IMR-90 (cell line): ENCODE measurements at regions not wholly inside any gene's neighbourhood (a gene's known extent, or its start where the extent isn't known, plus 50 kb on each side); places are given as distances from the start of the nearest gene placed in this dataset.

Source experiments
- ATAC-seq: fragments of 200-7000 bp; cut with Tn5 transposase; 2 replicates; pipeline ENCODE4 v1.9.1; 2020; ENCODE audit warnings: low read depth, mild to moderate bottlenecking, moderate library complexity
- BruUV-seq: library from RNA; stranded (reverse); fragments of 400-500 nt; replicated peaks from 2 replicates; lab custom pipeline; 2021; lab: Mats Ljungman, UMichigan
- CTCF ChIA-PET: fragments of 300-600 bp; formaldehyde crosslinking; extraction: SDS; loops from one replicate; lab custom pipeline; 2021; ENCODE audit warnings: antibody characterized with exemption; lab: Yijun Ruan, JAX
- POLR2A ChIA-PET: fragments of 300-600 bp; sonication (Branson Sonifier 250); formaldehyde crosslinking; loops from one replicate; lab custom pipeline; 2022; ENCODE audit warnings: antibody characterized with exemption; ENCODE audit not compliant: unreplicated experiment; lab: Charles Lee
- DNase-seq: peaks from one replicate; pipeline ENCODE4 v3.0.0; 2013
- H2AFZ ChIP-seq: replicated peaks from 2 replicates; pipeline ENCODE3; 2013; ENCODE audit warnings: low read length, mild to moderate bottlenecking; ENCODE audit not compliant: poor library complexity
- H2AK5ac ChIP-seq: 2 replicates; pipeline ENCODE4 v1.6.1; 2013; ENCODE audit warnings: low read depth, low read length, inconsistent platforms
- H2AK9ac ChIP-seq: replicated peaks from 2 replicates; pipeline ENCODE3; 2013; ENCODE audit warnings: mild to moderate bottlenecking, low read depth, low read length, moderate library complexity; ENCODE audit not compliant: poor library complexity
- H2BK120ac ChIP-seq: 2 replicates; pipeline ENCODE4 v1.6.1; 2013; ENCODE audit warnings: low read depth, low read length, inconsistent platforms
- H2BK15ac ChIP-seq: 3 replicates; pipeline ENCODE4 v1.6.1; 2013; ENCODE audit warnings: low read depth, low read length, inconsistent platforms
- H2BK20ac ChIP-seq: 2 replicates; pipeline ENCODE4 v1.6.1; 2013; ENCODE audit warnings: low read depth, mild to moderate bottlenecking, inconsistent platforms, low read length, moderate library complexity
- H2BK5ac ChIP-seq: 2 replicates; pipeline ENCODE4 v1.6.1; 2013; ENCODE audit warnings: mild to moderate bottlenecking, low read depth, low read length, inconsistent platforms; ENCODE audit not compliant: poor library complexity, severe bottlenecking
- H3K14ac ChIP-seq: replicated peaks from 2 replicates; pipeline ENCODE4 v1.6.1; 2013; ENCODE audit warnings: low read depth, low read length, inconsistent platforms
- H3K18ac ChIP-seq: 2 replicates; pipeline ENCODE4 v1.6.1; 2013; ENCODE audit warnings: low read depth, low read length, control low read depth
- H3K23ac ChIP-seq: 2 replicates; pipeline ENCODE4 v1.6.1; 2013; ENCODE audit warnings: low read depth, low read length, inconsistent platforms
- H3K27ac ChIP-seq: 2 replicates; pipeline ENCODE4 v1.5.1; 2013; ENCODE audit warnings: mild to moderate bottlenecking, control low read depth, low read length; ENCODE audit not compliant: insufficient read depth
- H3K27me3 ChIP-seq: 2 replicates; pipeline ENCODE4 v1.6.1; 2013; ENCODE audit warnings: low read length; ENCODE audit not compliant: control insufficient read depth, insufficient read depth
- H3K36me3 ChIP-seq: 2 replicates; pipeline ENCODE4 v1.6.1; 2013; ENCODE audit warnings: low read length, mixed read lengths; ENCODE audit not compliant: control insufficient read depth, insufficient read depth
- H3K4ac ChIP-seq: 2 replicates; pipeline ENCODE4 v1.6.1; 2013; ENCODE audit warnings: low read depth, low read length, inconsistent platforms
- H3K4me1 ChIP-seq: 2 replicates; pipeline ENCODE4 v1.6.1; 2013; ENCODE audit warnings: low read length, mixed read lengths; ENCODE audit not compliant: control insufficient read depth, insufficient read depth
- H3K4me2 ChIP-seq: 2 replicates; pipeline ENCODE4 v1.6.1; 2013; ENCODE audit warnings: low read depth, mild to moderate bottlenecking, control low read depth, low read length, moderate library complexity
- H3K4me3 ChIP-seq: 2 replicates; pipeline ENCODE4 v1.5.1; 2013; ENCODE audit warnings: low read depth, mild to moderate bottlenecking, control low read depth, low read length, moderate library complexity; ENCODE audit not compliant: insufficient read depth
- H3K56ac ChIP-seq: 2 replicates; pipeline ENCODE4 v1.6.1; 2013; ENCODE audit warnings: low read length, inconsistent platforms; ENCODE audit not compliant: insufficient read depth; ENCODE audit errors: extremely low read depth
- H3K79me1 ChIP-seq, 2 experiments: 2 replicates each; pipeline ENCODE4 v1.6.1; 2013; ENCODE audit warnings: low read length in 2 of 2, inconsistent platforms in 1 of 2, low read depth in 1 of 2
- H3K9ac ChIP-seq: 2 replicates; pipeline ENCODE4 v1.6.1; 2013; ENCODE audit warnings: low read depth, low read length, control low read depth
- H3K9me1 ChIP-seq: 2 replicates; pipeline ENCODE4 v1.6.1; 2013; ENCODE audit warnings: low read length, inconsistent platforms; ENCODE audit not compliant: insufficient read depth
- H3K9me3 ChIP-seq: 2 replicates; pipeline ENCODE4 v1.6.1; 2013; ENCODE audit warnings: low read length; ENCODE audit not compliant: control insufficient read depth, insufficient read depth
- H4K20me1 ChIP-seq: 2 replicates; pipeline ENCODE4 v1.6.1; 2013; ENCODE audit warnings: low read length, inconsistent platforms; ENCODE audit not compliant: insufficient read depth
- H4K5ac ChIP-seq: 2 replicates; pipeline ENCODE4 v1.6.1; 2013; ENCODE audit warnings: mild to moderate bottlenecking, low read depth, low read length, control low read depth
- H4K8ac ChIP-seq, 2 experiments: 2 replicates each; pipeline ENCODE4 v1.6.1; 2013; ENCODE audit warnings: low read depth in 2 of 2, low read length in 2 of 2, control low read depth in 1 of 2, inconsistent platforms in 1 of 2
- H4K91ac ChIP-seq: 2 replicates; pipeline ENCODE4 v1.6.1; 2013; ENCODE audit warnings: low read depth, low read length, inconsistent platforms; ENCODE audit not compliant: insufficient read depth
- BHLHE40 ChIP-seq: fragments of 150-350 bp; IDR thresholded peaks from 2 replicates; pipeline ENCODE4 v1.6.1; 2016; ENCODE audit warnings: mild to moderate bottlenecking, low read depth, low read length
- CEBPB ChIP-seq: IDR thresholded peaks from 2 replicates; pipeline ENCODE4 v1.6.1; 2012; ENCODE audit warnings: low read depth, low read length, improper control_type of control experiment
- CHD1 ChIP-seq: IDR thresholded peaks from 2 replicates; pipeline ENCODE4 v1.6.1; 2012; ENCODE audit warnings: low read depth, low read length, improper control_type of control experiment
- FOS ChIP-seq: fragments of 150-350 bp; IDR thresholded peaks from 2 replicates; pipeline ENCODE4 v1.6.1; 2016; ENCODE audit warnings: low read depth, low read length
- MAFK ChIP-seq: IDR thresholded peaks from 2 replicates; pipeline ENCODE4 v1.6.1; 2012; ENCODE audit warnings: low read depth, low read length, improper control_type of control experiment
- MAZ ChIP-seq: IDR thresholded peaks from 2 replicates; pipeline ENCODE4 v1.6.1; 2012; ENCODE audit warnings: low read depth, mild to moderate bottlenecking, low read length, improper control_type of control experiment, moderate library complexity, borderline replicate concordance
- MXI1 ChIP-seq: IDR thresholded peaks from 2 replicates; pipeline ENCODE4 v1.6.1; 2012; ENCODE audit warnings: low read depth, mild to moderate bottlenecking, low read length, moderate library complexity, borderline replicate concordance
- NFE2L2 ChIP-seq: fragments of 150-350 bp; IDR thresholded peaks from 2 replicates; pipeline ENCODE4 v1.6.1; 2016; ENCODE audit warnings: low read depth, mild to moderate bottlenecking, low read length
- POLR2A ChIP-seq: IDR thresholded peaks from 2 replicates; pipeline ENCODE4 v1.6.1; 2012; ENCODE audit warnings: mild to moderate bottlenecking, low read depth, low read length
- RAD21 ChIP-seq: IDR thresholded peaks from 2 replicates; pipeline ENCODE4 v1.6.1; 2012; ENCODE audit warnings: low read length, improper control_type of control experiment
- RCOR1 ChIP-seq: IDR thresholded peaks from 2 replicates; pipeline ENCODE4 v1.6.1; 2012; ENCODE audit warnings: mild to moderate bottlenecking, low read length, improper control_type of control experiment; ENCODE audit not compliant: insufficient replicate concordance
- RFX5 ChIP-seq: IDR thresholded peaks from 2 replicates; pipeline ENCODE4 v1.8.0; 2012; ENCODE audit warnings: low read depth, mild to moderate bottlenecking, low read length, moderate library complexity
- SMC3 ChIP-seq: fragments of 150-350 bp; IDR thresholded peaks from 2 replicates; pipeline ENCODE4 v1.6.1; 2016; ENCODE audit warnings: low read depth, mild to moderate bottlenecking, antibody characterized with exemption, low read length, moderate library complexity
- dilution Hi-C: fragments of 300-500 bp; cut with HindIII; formaldehyde crosslinking; loops from one replicate; pipeline ENCODE4 v1.14.3; 2018; ENCODE audit warnings: low sequenced_read_pairs; ENCODE audit not compliant: unreplicated experiment
- in situ Hi-C: fragments of 300-500 bp; cut with MboI; formaldehyde crosslinking; loops from 3 replicates; pipeline ENCODE4 v1.14.3; 2019; ENCODE audit warnings: low sequenced_read_pairs, inconsistent platforms, mixed read lengths
- intact Hi-C: fragments of 100-400 bp; cut with micrococcal nuclease; formaldehyde crosslinking; loops from 2 replicates; pipeline ENCODE4 v1.10.0; 2022
- TF ChIP-seq, protein P1 (sequence below): fragments of 150-350 bp; IDR thresholded peaks from 2 replicates; pipeline ENCODE4 v1.6.1; 2016; ENCODE audit warnings: low read depth, mild to moderate bottlenecking, low read length, moderate library complexity, borderline replicate concordance
- TF ChIP-seq, protein P2 (sequence below): fragments of 150-350 bp; IDR thresholded peaks from 2 replicates; pipeline ENCODE4 v1.6.1; 2017; ENCODE audit warnings: mild to moderate bottlenecking, antibody characterized with exemption, low read length, low read depth
- TF ChIP-seq, protein P3 (sequence below): conservative IDR thresholded peaks from 2 replicates; pipeline ENCODE4 v1.5.1; 2012; ENCODE audit warnings: mild to moderate bottlenecking, low read depth, low read length, improper control_type of control experiment

DNA sequence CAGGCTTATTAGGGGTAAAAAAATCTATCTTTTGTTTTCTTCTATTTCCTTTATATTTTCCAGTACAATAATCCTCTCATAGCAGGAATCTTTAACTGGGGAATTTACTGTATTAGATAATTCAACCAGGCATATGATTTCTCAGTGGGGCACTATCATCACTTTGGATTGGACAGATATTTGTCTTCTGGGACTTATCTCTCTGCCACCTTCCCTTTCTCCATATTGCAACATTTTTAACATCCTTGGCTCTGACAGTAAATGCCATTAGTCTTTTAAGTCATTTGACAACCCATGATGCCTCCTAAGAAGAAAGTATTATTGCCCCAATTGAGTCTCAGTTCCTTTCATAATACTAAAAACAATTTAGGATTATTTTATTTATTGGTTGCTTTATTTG lies 304.1 kb downstream of the FGF10 start:
- no peak overlapping the region for H3K4ac ChIP-seq
- H4K20me1 ChIP-seq: no peaks in the 10 kb centered on the region
- H3K79me1 ChIP-seq: no peaks in the 10 kb centered on the region
- ChIA-PET CTCF (interaction anchor here (0.6 kb wide), 2 partner anchors 13 to 276 kb away, joined by 3 to 4 read pairs; no protein-coding TSS in a partner anchor), POLR2A (no interaction called here)
- no peak overlapping the region for H2BK5ac ChIP-seq
- H3K18ac ChIP-seq: no peak overlapping the region
- H4K8ac ChIP-seq: no peak overlapping the region
- H3K27me3 ChIP-seq: no peaks in the 10 kb centered on the region
- no peak overlapping the region for H3K14ac ChIP-seq
- DNase-seq: no peak
- no peak overlapping the region for H2AK9ac ChIP-seq
- no peaks in the 10 kb centered on the region for H3K36me3 ChIP-seq
- H3K9me1 ChIP-seq: no peaks in the 10 kb centered on the region
- no peak overlapping the region for H3K56ac ChIP-seq
- BruUV-seq: no TSS peak
- no peak overlapping the region for H2BK15ac ChIP-seq
- no peak overlapping the region for H2AFZ ChIP-seq
- H2BK120ac ChIP-seq: no peak overlapping the region
- no peak for TF ChIP-seq CHD1
- TF ChIP-seq RFX5: no peak
- TF ChIP-seq MXI1: no peak
- no peak for TF ChIP-seq CEBPB
- TF ChIP-seq, protein P1, sequence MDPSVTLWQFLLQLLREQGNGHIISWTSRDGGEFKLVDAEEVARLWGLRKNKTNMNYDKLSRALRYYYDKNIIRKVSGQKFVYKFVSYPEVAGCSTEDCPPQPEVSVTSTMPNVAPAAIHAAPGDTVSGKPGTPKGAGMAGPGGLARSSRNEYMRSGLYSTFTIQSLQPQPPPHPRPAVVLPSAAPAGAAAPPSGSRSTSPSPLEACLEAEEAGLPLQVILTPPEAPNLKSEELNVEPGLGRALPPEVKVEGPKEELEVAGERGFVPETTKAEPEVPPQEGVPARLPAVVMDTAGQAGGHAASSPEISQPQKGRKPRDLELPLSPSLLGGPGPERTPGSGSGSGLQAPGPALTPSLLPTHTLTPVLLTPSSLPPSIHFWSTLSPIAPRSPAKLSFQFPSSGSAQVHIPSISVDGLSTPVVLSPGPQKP: no peak
- no peak for TF ChIP-seq MAFK
- TF ChIP-seq, protein P2, sequence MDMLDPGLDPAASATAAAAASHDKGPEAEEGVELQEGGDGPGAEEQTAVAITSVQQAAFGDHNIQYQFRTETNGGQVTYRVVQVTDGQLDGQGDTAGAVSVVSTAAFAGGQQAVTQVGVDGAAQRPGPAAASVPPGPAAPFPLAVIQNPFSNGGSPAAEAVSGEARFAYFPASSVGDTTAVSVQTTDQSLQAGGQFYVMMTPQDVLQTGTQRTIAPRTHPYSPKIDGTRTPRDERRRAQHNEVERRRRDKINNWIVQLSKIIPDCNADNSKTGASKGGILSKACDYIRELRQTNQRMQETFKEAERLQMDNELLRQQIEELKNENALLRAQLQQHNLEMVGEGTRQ: no peak
- TF ChIP-seq FOS: no peak
- no peak for TF ChIP-seq NFE2L2
- no peak for TF ChIP-seq MAZ
- TF ChIP-seq RAD21: no peak
- TF ChIP-seq BHLHE40: no peak
- TF ChIP-seq, protein P3, sequence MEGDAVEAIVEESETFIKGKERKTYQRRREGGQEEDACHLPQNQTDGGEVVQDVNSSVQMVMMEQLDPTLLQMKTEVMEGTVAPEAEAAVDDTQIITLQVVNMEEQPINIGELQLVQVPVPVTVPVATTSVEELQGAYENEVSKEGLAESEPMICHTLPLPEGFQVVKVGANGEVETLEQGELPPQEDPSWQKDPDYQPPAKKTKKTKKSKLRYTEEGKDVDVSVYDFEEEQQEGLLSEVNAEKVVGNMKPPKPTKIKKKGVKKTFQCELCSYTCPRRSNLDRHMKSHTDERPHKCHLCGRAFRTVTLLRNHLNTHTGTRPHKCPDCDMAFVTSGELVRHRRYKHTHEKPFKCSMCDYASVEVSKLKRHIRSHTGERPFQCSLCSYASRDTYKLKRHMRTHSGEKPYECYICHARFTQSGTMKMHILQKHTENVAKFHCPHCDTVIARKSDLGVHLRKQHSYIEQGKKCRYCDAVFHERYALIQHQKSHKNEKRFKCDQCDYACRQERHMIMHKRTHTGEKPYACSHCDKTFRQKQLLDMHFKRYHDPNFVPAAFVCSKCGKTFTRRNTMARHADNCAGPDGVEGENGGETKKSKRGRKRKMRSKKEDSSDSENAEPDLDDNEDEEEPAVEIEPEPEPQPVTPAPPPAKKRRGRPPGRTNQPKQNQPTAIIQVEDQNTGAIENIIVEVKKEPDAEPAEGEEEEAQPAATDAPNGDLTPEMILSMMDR: no peak
- TF ChIP-seq SMC3: no peak
- no peak for TF ChIP-seq RCOR1
- no peak for TF ChIP-seq POLR2A
- no peaks in the 10 kb centered on the region for H3K9me3 ChIP-seq
- H3K23ac ChIP-seq: no peak overlapping the region
- H3K27ac ChIP-seq: no peak overlapping the region
- H4K5ac ChIP-seq: no peak overlapping the region
- H2BK20ac ChIP-seq: no peak overlapping the region
- no peak for ATAC-seq
- dilution Hi-C loops (no loop called here), in situ Hi-C loops (no loop called here), intact Hi-C loops (no loop called here)
- H3K4me3 ChIP-seq: no peak overlapping the region
- H2AK5ac ChIP-seq: no peak overlapping the region
- H3K9ac ChIP-seq: no peak overlapping the region
- no peak overlapping the region for H4K91ac ChIP-seq
- H3K4me2 ChIP-seq: no peak overlapping the region
- H3K4me1 ChIP-seq: no peaks in the 10 kb centered on the region
